Endothelial cell of umbilical vein (primary cell): ENCODE measurements at regions not wholly inside any gene's neighbourhood (a gene's known extent, or its start where the extent isn't known, plus 50 kb on each side); places are given as distances from the start of the nearest gene placed in this dataset.

Source experiments
- CTCF ChIP-seq, 2 donors: IDR thresholded peaks; 1 replicate in 1 of 2; 2 replicates in 1 of 2; pipeline ENCODE4 v1.5.1; 2011; ENCODE audit warnings: low read length in 2 of 2, mild to moderate bottlenecking in 2 of 2, moderate library complexity in 2 of 2, control low read depth in 1 of 2, inconsistent platforms in 1 of 2, low read depth in 1 of 2; ENCODE audit not compliant: insufficient read depth in 1 of 2; ENCODE audit errors: extremely low read depth in 1 of 2
- EZH2 ChIP-seq: IDR thresholded peaks from 2 replicates; pipeline ENCODE4 v1.6.1; 2012; ENCODE audit warnings: borderline replicate concordance, low read depth, mild to moderate bottlenecking, moderate library complexity, low read length, inconsistent platforms; ENCODE audit not compliant: severe bottlenecking
- MAX ChIP-seq: IDR thresholded peaks from 2 replicates; pipeline ENCODE4 v1.6.1; 2011; ENCODE audit not compliant: insufficient read depth, insufficient read length
- POLR2A ChIP-seq: IDR thresholded peaks from 2 replicates; pipeline ENCODE4 v1.6.1; 2012; ENCODE audit warnings: low read depth, mild to moderate bottlenecking, control low read depth, low read length
- POLR2AphosphoS5 ChIP-seq: IDR thresholded peaks from 2 replicates; pipeline ENCODE4 v1.6.1; 2012; ENCODE audit warnings: low read depth, mild to moderate bottlenecking, control low read depth, low read length, moderate library complexity; ENCODE audit not compliant: insufficient read depth

GRCh38 chr16:17676171-17676570 lies 205.4 kb upstream of the XYLT1 start:
- no peak for TF ChIP-seq POLR2AphosphoS5
- no peak for TF ChIP-seq POLR2A
- no peak for TF ChIP-seq CTCF (IDR thresholded peaks at IDR 0.05; ENCODE audit: extremely low read depth in 1 of 2, insufficient read depth in 1 of 2, low read depth in 1 of 2, low read length in 2 of 2)
- no peak for TF ChIP-seq EZH2
- TF ChIP-seq MAX: no peak
